NT2/D1 (cell line): ENCODE measurements at regions not wholly inside any gene's neighbourhood (a gene's known extent, or its start where the extent isn't known, plus 50 kb on each side); places are given as distances from the start of the nearest gene placed in this dataset.
"Not testable (repeated sequence)": the region's sequence is repeated elsewhere in the genome, so short reads cannot be mapped to it uniquely, and the experiment has no call there.

Source experiments
- DNase-seq: peaks from one replicate; pipeline ENCODE4 v3.0.0-alpha.2; 2011; ENCODE audit warnings: low read depth, low spot score
- H3K27me3 ChIP-seq: 2 replicates; pipeline ENCODE4 v1.6.0; 2011; ENCODE audit warnings: mild to moderate bottlenecking; ENCODE audit not compliant: insufficient read length, insufficient read depth
- H3K36me3 ChIP-seq: 2 replicates; pipeline ENCODE4 v1.6.1; 2011; ENCODE audit warnings: mild to moderate bottlenecking, low read length, mixed read lengths; ENCODE audit not compliant: insufficient read depth, insufficient read length
- H3K4me1 ChIP-seq: 2 replicates; pipeline ENCODE4 v1.5.1; 2011; ENCODE audit not compliant: insufficient read depth, insufficient read length
- H3K4me3 ChIP-seq: 2 replicates; pipeline ENCODE4 v1.5.1; 2011; ENCODE audit warnings: low read depth; ENCODE audit not compliant: insufficient read length
- H3K9ac ChIP-seq: 2 replicates; pipeline ENCODE4 v1.6.0; 2011; ENCODE audit warnings: low read depth; ENCODE audit not compliant: insufficient read length
- H3K9me3 ChIP-seq: 2 replicates; pipeline ENCODE4 v1.5.1; 2011; ENCODE audit warnings: mild to moderate bottlenecking, low read length; ENCODE audit not compliant: insufficient read depth
- SUZ12 ChIP-seq: IDR thresholded peaks from 2 replicates; pipeline ENCODE4 v1.6.1; 2011; ENCODE audit not compliant: insufficient read length, insufficient read depth; ENCODE audit errors: extremely low read depth
- YY1 ChIP-seq: IDR thresholded peaks from 2 replicates; pipeline ENCODE4 v1.6.1; 2011; ENCODE audit not compliant: insufficient read length, insufficient read depth
- ZNF274 ChIP-seq: IDR thresholded peaks from 2 replicates; pipeline ENCODE4 v1.6.1; 2011; ENCODE audit warnings: mild to moderate bottlenecking, low read depth, low read length

DNA sequence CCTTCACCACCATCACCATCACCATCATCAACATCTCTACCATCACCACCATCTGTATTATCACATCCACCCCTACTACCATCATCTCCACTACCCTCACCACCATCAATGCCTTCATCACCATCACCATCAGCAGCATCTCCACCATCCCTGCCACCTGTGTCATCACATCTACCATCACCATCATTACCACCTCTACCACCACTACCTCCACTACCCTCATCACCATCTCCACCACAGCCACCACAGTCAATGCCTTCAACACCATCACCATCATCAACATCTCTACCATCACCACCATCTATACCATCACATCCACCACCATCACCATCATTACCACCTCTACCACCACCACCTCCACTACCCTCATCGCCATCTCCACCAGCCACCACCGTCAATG is 196.7 kb downstream of the SHQ1 start:
- Histone ChIP-seq H3K4me1 (peaks cover 2% of the 10 kb centered on the region), H3K4me3 (no peak overlapping the region), H3K9me3 (no peaks in the 10 kb centered on the region), H3K9ac (no peak overlapping the region), H3K27me3 (no peaks in the 10 kb centered on the region), H3K36me3 (no peaks in the 10 kb centered on the region)
- DNase-seq, result no peak
- TF ChIP-seq SUZ12 (no peak), ZNF274 (no peak), YY1 (no peak)

DNA sequence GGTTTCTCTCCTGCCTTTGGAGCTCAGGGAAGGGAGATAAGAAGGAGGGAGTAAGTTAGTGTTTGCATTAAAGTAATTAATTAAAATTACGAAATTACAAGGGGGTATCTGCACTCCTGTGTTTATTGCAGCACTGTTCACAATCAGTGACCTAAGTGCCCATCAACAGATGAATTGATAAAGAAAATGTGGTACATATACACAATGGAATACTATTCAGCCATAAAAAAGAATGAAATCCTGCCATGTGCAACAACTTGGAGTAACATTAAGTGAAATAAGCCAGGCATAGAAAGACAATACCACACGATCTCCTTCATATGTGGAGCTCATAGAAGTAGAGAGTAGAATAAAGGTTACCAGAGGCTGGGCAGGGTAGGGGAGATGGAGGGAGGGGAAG is 202.0 kb downstream of the SHQ1 start:
- no peaks in the 10 kb centered on the region for H3K36me3 ChIP-seq
- H3K4me3 ChIP-seq, result no peak overlapping the region
- no peaks in the 10 kb centered on the region for H3K4me1 ChIP-seq
- no peaks in the 10 kb centered on the region for H3K27me3 ChIP-seq
- DNase-seq, result no peak
- no peak overlapping the region for H3K9ac ChIP-seq
- no peak for TF ChIP-seq ZNF274
- no peak for TF ChIP-seq YY1
- no peak for TF ChIP-seq SUZ12
- H3K9me3 ChIP-seq, result no peaks in the 10 kb centered on the region

DNA sequence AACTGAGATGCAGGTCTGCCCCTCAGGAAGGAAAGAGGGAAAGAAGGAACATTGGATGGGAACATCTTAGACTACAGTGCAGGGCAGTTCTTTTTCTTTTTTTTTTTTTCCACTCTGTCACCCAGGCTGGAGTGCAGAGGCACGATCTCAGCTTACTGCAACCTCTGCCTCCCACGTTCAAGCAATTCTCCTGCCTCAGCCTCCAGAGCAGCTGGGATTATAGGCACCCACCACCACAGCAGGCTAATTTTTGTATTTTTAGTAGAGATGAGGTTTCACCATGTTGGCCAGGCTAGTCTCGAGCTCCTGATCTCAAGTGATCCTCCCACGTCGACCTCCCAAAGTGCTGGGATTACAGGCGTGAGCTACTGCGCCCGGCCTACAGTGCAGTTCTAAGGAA is 204.6 kb downstream of the SHQ1 start:
- H3K4me1 ChIP-seq, H3K27me3 ChIP-seq, H3K36me3 ChIP-seq, H3K9me3 ChIP-seq, DNase-seq, H3K9ac ChIP-seq, H3K4me3 ChIP-seq: not testable (repeated sequence)

GRCh38 chr3:72641684-72642083 is 206.6 kb downstream of the SHQ1 start:
- Histone ChIP-seq H3K36me3 (no peaks in the 10 kb centered on the region), H3K4me1 (no peaks in the 10 kb centered on the region), H3K9me3 (no peaks in the 10 kb centered on the region), H3K27me3 (no peaks in the 10 kb centered on the region), H3K4me3 (no peak overlapping the region), H3K9ac (no peak overlapping the region)
- DNase-seq, result no peak
- no peak for TF ChIP-seq SUZ12
- no peak for TF ChIP-seq ZNF274
- no peak for TF ChIP-seq YY1

GRCh38 chr3:72641072-72641471 is 207.2 kb downstream of the SHQ1 start:
- DNase-seq, result no peak
- H3K27me3 ChIP-seq, result no peaks in the 10 kb centered on the region
- no peaks in the 10 kb centered on the region for H3K9me3 ChIP-seq
- no peak for TF ChIP-seq YY1
- TF ChIP-seq SUZ12, result no peak
- TF ChIP-seq ZNF274, result no peak
- H3K4me3 ChIP-seq, result no peak overlapping the region
- no peak overlapping the region for H3K9ac ChIP-seq
- H3K4me1 ChIP-seq, result no peaks in the 10 kb centered on the region
- no peaks in the 10 kb centered on the region for H3K36me3 ChIP-seq

DNA sequence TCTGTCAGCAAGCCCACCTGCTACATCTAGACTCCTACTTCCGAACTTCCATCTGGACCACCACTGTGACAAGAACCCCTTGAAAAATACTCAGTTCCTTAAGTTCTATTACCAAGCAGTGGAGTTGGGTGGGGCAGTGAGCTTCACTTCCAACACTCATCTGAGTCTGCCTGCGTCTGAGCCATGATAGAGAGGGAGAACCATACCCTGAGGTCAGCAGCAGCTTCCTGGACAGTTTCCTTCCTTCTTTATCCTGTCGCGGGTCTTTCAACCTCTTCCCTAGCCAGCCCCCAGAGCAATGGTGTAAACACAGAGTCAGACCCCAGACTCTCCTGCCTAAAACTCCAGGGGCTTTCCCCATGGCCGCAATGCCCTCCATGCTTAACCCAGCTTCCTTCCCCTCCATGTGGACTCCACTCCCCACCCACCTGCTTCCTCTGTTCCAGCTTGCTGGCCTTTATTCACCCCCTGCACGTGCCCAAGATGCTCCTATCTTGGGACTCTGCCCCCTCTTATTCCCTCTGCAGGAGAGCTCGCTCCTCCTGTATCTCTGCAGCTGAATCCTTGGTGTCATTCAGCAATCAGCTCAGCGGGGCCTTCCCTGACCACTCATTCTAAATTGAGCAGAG is 211.2 kb downstream of the SHQ1 start:
- Histone ChIP-seq H3K9me3 (no peaks in the 10 kb centered on the region), H3K27me3 (no peaks in the 10 kb centered on the region), H3K4me3 (no peak overlapping the region), H3K9ac (no peak overlapping the region), H3K36me3 (no peaks in the 10 kb centered on the region), H3K4me1 (no peaks in the 10 kb centered on the region)
- no peak for DNase-seq
- no peak for TF ChIP-seq YY1
- TF ChIP-seq SUZ12, result no peak
- no peak for TF ChIP-seq ZNF274

DNA sequence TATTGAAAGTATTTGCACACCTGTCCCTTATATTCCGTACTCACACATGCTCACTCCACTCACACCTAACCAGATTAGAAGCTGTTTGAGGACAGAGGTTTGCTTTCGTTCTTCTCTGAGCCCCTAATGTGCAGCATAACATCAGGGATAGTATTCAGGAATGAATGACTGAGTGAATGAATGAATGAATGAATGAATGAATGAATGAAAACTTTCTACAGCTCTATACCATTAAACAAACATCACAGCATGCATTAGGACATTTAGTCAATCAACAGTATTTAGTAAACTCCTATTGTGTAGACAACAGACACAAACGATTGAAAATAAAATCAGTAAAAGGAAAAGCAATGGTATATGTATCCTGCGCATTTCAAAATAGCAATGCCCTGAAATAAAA is 212.7 kb downstream of the SHQ1 start:
- no peak overlapping the region for H3K9ac ChIP-seq
- H3K36me3 ChIP-seq, result no peaks in the 10 kb centered on the region
- no peaks in the 10 kb centered on the region for H3K9me3 ChIP-seq
- TF ChIP-seq YY1, result no peak
- no peaks in the 10 kb centered on the region for H3K27me3 ChIP-seq
- no peak for DNase-seq
- H3K4me3 ChIP-seq, result no peak overlapping the region
- no peaks in the 10 kb centered on the region for H3K4me1 ChIP-seq

GRCh38 chr3:72634128-72634527 is 214.1 kb downstream of the SHQ1 start:
- H3K9me3 ChIP-seq, result no peaks in the 10 kb centered on the region

More at GRCh38 chr3:72634128-72634527, 214.1 kb downstream of the SHQ1 start:
- H3K36me3 ChIP-seq, result no peaks in the 10 kb centered on the region
- no peaks in the 10 kb centered on the region for H3K27me3 ChIP-seq
- H3K4me3 ChIP-seq, result no peak overlapping the region
- TF ChIP-seq YY1 (no peak), ZNF274 (no peak), SUZ12 (no peak)
- DNase-seq, result no peak
- no peak overlapping the region for H3K9ac ChIP-seq
- H3K4me1 ChIP-seq, result no peaks in the 10 kb centered on the region
